IPS DF 6.9 (cell line): ENCODE measurements at regions not wholly inside any gene's neighbourhood (a gene's known extent, or its start where the extent isn't known, plus 50 kb on each side); places are given as distances from the start of the nearest gene placed in this dataset.

Experiments used
- DNase-seq: peaks from one replicate; pipeline ENCODE4 v3.0.0-alpha.2; 2013; ENCODE audit warnings: low read depth, low spot score
- H3K27ac ChIP-seq: one replicate; pipeline ENCODE4 v1.5.1; 2013; ENCODE audit warnings: low read length, control low read depth
- H3K27me3 ChIP-seq: 2 replicates; pipeline ENCODE4 v1.6.1; 2013; ENCODE audit warnings: mild to moderate bottlenecking, low read length; ENCODE audit not compliant: control insufficient read depth, insufficient read depth
- H3K36me3 ChIP-seq: 2 replicates; pipeline ENCODE4 v1.6.1; 2013; ENCODE audit warnings: low read length; ENCODE audit not compliant: control insufficient read depth, insufficient read depth
- H3K4me1 ChIP-seq: 2 replicates; pipeline ENCODE4 v1.6.1; 2013; ENCODE audit warnings: low read length; ENCODE audit not compliant: control insufficient read depth, insufficient read depth
- H3K4me3 ChIP-seq: 2 replicates; pipeline ENCODE4 v1.5.1; 2013; ENCODE audit warnings: mild to moderate bottlenecking, low read length
- H3K9me3 ChIP-seq: 2 replicates; pipeline ENCODE4 v1.6.1; 2013; ENCODE audit warnings: low read length, inconsistent platforms; ENCODE audit not compliant: control insufficient read depth, insufficient read depth
- WGBS: extraction: QIAGEN DNeasy Blood & Tissue Kit; methylation state at CpG from one replicate; pipeline ENCODE4 v1.1.7; 2013; ENCODE audit warnings: mixed read lengths, missing lambda C conversion rate; ENCODE audit not compliant: insufficient read length, insufficient coverage; 5-methylcytosine and 5-hydroxymethylcytosine counted together

GRCh38 chr2:211089127-211089526, 532.7 kb downstream of the CPS1 start:
- WGBS = no CpG with 5 or more reads among the region's 3 CpGs
- no peak overlapping the region for H3K27ac ChIP-seq

GRCh38 chr2:211093743-211094303, 537.4 kb downstream of the CPS1 start:
- WGBS = no CpG with 5 or more reads among the region's 3 CpGs
- H3K9me3 ChIP-seq = no peaks in the 10 kb centered on the region
- H3K4me1 ChIP-seq = no peaks in the 10 kb centered on the region
- H3K27ac ChIP-seq = no peak overlapping the region
- H3K4me3 ChIP-seq = no peak overlapping the region
- no peak for DNase-seq
- H3K36me3 ChIP-seq = no peaks in the 10 kb centered on the region
- no peaks in the 10 kb centered on the region for H3K27me3 ChIP-seq

More at GRCh38 chr2:211089127-211089526, 532.7 kb downstream of the CPS1 start:
- H3K36me3 ChIP-seq = no peaks in the 10 kb centered on the region
- no peaks in the 10 kb centered on the region for H3K27me3 ChIP-seq
- DNase-seq = no peak
- no peaks in the 10 kb centered on the region for H3K4me1 ChIP-seq
- no peak overlapping the region for H3K4me3 ChIP-seq
- H3K9me3 ChIP-seq = no peaks in the 10 kb centered on the region

GRCh38 chr2:211103989-211104388, 547.6 kb downstream of the CPS1 start:
- Histone ChIP-seq H3K36me3 (no peaks in the 10 kb centered on the region), H3K4me1 (no peaks in the 10 kb centered on the region), H3K9me3 (no peaks in the 10 kb centered on the region), H3K27me3 (no peaks in the 10 kb centered on the region), H3K4me3 (no peak overlapping the region), H3K27ac (no peak overlapping the region)
- DNase-seq = no peak
- no CpG with 5 or more reads among the region's 4 CpGs for WGBS

GRCh38 chr2:211113334-211114175, 557.2 kb downstream of the CPS1 start:
- no peaks in the 10 kb centered on the region for H3K27me3 ChIP-seq
- H3K9me3 ChIP-seq = no peaks in the 10 kb centered on the region
- H3K27ac ChIP-seq = no peak overlapping the region
- H3K36me3 ChIP-seq = no peaks in the 10 kb centered on the region
- H3K4me3 ChIP-seq = no peak overlapping the region
- no CpG with 5 or more reads among the region's 3 CpGs for WGBS
- no peaks in the 10 kb centered on the region for H3K4me1 ChIP-seq
- DNase-seq = no peak

- H3K36me3 ChIP-seq = no peaks in the 10 kb centered on the region
- DNase-seq = no peak
- no peak overlapping the region for H3K27ac ChIP-seq
- no peaks in the 10 kb centered on the region for H3K27me3 ChIP-seq
- WGBS = no CpG with 5 or more reads among the region's 1 CpG
- no peaks in the 10 kb centered on the region for H3K9me3 ChIP-seq
- H3K4me3 ChIP-seq = no peak overlapping the region
- no peaks in the 10 kb centered on the region for H3K4me1 ChIP-seq
These were observed 558.5 kb downstream of the CPS1 start for GRCh38 chr2:211114826-211115455.

- Histone ChIP-seq H3K4me3 (no peak overlapping the region), H3K27ac (no peak overlapping the region), H3K36me3 (no peaks in the 10 kb centered on the region), H3K4me1 (no peaks in the 10 kb centered on the region), H3K9me3 (no peaks in the 10 kb centered on the region), H3K27me3 (no peaks in the 10 kb centered on the region)
- DNase-seq = no peak
- no CpG with 5 or more reads among the region's 1 CpG for WGBS
These were observed 560.6 kb downstream of the CPS1 start for GRCh38 chr2:211117026-211117425.

- Histone ChIP-seq H3K4me1 (no peaks in the 10 kb centered on the region), H3K9me3 (no peaks in the 10 kb centered on the region), H3K36me3 (no peaks in the 10 kb centered on the region), H3K27me3 (no peaks in the 10 kb centered on the region), H3K4me3 (no peak overlapping the region), H3K27ac (no peak overlapping the region)
- no peak for DNase-seq
These were observed 569.9 kb downstream of the CPS1 start for GRCh38 chr2:211126256-211126655.

GRCh38 chr2:211127501-211127900, 571.1 kb downstream of the CPS1 start:
- DNase-seq = no peak
- Histone ChIP-seq H3K27me3 (no peaks in the 10 kb centered on the region), H3K27ac (no peak overlapping the region), H3K9me3 (no peaks in the 10 kb centered on the region), H3K4me3 (no peak overlapping the region), H3K4me1 (no peaks in the 10 kb centered on the region), H3K36me3 (no peaks in the 10 kb centered on the region)
- WGBS = no CpG with 5 or more reads among the region's 2 CpGs

GRCh38 chr2:211128287-211128686, 571.9 kb downstream of the CPS1 start:
- no peak for DNase-seq
- WGBS = no CpG with 5 or more reads among the region's 3 CpGs
- Histone ChIP-seq H3K9me3 (no peaks in the 10 kb centered on the region), H3K36me3 (no peaks in the 10 kb centered on the region), H3K27me3 (no peaks in the 10 kb centered on the region), H3K4me3 (no peak overlapping the region), H3K4me1 (no peaks in the 10 kb centered on the region), H3K27ac (no peak overlapping the region)

- no peak overlapping the region for H3K27ac ChIP-seq
- H3K4me3 ChIP-seq = no peak overlapping the region
- H3K9me3 ChIP-seq = no peaks in the 10 kb centered on the region
- WGBS = no CpG with 5 or more reads among the region's 3 CpGs
- no peaks in the 10 kb centered on the region for H3K27me3 ChIP-seq
- no peak for DNase-seq
- no peaks in the 10 kb centered on the region for H3K4me1 ChIP-seq
- H3K36me3 ChIP-seq = no peaks in the 10 kb centered on the region
These were observed 573.4 kb downstream of the CPS1 start for GRCh38 chr2:211129798-211130197.
